22Rv1 (cell line): ENCODE measurements at regions not wholly inside any gene's neighbourhood (a gene's known extent, or its start where the extent isn't known, plus 50 kb on each side); places are given as distances from the start of the nearest gene placed in this dataset.

ENCODE experiments used
- ZFX ChIP-seq: fragments of 450-650 bp; IDR thresholded peaks from 2 replicates; pipeline ENCODE4 v1.6.1; 2017; ENCODE audit warnings: antibody characterized with exemption, borderline replicate concordance
- TF ChIP-seq, protein P1 (sequence below): fragments of 450-650 bp; IDR thresholded peaks from 2 replicates; pipeline ENCODE4 v1.5.1; 2017; ENCODE audit warnings: mild to moderate bottlenecking

DNA sequence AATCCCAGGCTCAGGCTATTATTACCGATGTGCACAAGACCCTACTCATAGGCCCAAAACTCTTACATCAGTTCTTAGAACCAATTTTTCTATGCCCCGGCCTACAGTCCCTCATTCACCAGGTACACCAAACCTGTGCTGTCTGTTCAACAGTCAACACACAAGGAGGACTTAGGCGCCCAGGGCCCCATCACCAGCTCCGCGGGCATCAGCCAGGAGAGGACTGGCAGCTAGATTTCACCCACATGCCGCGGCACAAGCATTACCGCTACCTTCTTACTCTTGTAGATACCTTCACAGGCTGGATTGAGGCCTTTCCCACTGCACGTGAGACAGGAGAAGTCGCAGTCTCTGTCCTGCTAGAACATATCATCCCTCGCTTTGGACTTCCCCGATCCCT, 962.5 kb downstream of the RPA4 start:
- TF ChIP-seq, protein P1, sequence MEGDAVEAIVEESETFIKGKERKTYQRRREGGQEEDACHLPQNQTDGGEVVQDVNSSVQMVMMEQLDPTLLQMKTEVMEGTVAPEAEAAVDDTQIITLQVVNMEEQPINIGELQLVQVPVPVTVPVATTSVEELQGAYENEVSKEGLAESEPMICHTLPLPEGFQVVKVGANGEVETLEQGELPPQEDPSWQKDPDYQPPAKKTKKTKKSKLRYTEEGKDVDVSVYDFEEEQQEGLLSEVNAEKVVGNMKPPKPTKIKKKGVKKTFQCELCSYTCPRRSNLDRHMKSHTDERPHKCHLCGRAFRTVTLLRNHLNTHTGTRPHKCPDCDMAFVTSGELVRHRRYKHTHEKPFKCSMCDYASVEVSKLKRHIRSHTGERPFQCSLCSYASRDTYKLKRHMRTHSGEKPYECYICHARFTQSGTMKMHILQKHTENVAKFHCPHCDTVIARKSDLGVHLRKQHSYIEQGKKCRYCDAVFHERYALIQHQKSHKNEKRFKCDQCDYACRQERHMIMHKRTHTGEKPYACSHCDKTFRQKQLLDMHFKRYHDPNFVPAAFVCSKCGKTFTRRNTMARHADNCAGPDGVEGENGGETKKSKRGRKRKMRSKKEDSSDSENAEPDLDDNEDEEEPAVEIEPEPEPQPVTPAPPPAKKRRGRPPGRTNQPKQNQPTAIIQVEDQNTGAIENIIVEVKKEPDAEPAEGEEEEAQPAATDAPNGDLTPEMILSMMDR, result no peak
- no peak for TF ChIP-seq ZFX
